GM12873 (cell line): ENCODE measurements at regions not wholly inside any gene's neighbourhood (a gene's known extent, or its start where the extent isn't known, plus 50 kb on each side); places are given as distances from the start of the nearest gene placed in this dataset.

Source experiments
- TF ChIP-seq, protein P1 (sequence below): IDR thresholded peaks from 2 replicates; pipeline ENCODE4 v1.5.1; 2012; ENCODE audit warnings: low read depth, mild to moderate bottlenecking, moderate library complexity, low read length, control low read depth; ENCODE audit not compliant: insufficient read depth; ENCODE audit errors: missing control alignments

DNA sequence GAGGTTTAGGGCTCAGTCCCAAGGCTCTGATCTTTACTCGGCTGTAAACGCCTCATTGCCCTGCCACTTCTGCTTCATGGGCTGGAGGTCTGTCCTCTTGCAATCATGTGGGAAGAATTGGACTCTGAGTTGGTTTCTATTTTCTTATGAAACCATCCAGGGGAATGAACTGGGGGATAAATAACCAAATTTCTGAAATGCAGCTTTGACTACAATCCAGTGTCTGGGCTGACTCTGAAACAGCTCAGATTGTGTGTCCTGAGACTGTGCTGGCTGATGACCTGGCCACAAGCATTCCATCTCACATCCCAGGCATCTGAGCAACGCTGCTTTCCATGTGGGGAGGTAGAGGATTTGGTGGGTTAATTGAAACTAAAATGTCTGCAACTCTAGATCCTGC, 71.0 kb upstream of the GALNT15 start:
- TF ChIP-seq, protein P1, sequence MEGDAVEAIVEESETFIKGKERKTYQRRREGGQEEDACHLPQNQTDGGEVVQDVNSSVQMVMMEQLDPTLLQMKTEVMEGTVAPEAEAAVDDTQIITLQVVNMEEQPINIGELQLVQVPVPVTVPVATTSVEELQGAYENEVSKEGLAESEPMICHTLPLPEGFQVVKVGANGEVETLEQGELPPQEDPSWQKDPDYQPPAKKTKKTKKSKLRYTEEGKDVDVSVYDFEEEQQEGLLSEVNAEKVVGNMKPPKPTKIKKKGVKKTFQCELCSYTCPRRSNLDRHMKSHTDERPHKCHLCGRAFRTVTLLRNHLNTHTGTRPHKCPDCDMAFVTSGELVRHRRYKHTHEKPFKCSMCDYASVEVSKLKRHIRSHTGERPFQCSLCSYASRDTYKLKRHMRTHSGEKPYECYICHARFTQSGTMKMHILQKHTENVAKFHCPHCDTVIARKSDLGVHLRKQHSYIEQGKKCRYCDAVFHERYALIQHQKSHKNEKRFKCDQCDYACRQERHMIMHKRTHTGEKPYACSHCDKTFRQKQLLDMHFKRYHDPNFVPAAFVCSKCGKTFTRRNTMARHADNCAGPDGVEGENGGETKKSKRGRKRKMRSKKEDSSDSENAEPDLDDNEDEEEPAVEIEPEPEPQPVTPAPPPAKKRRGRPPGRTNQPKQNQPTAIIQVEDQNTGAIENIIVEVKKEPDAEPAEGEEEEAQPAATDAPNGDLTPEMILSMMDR, result no peak

DNA sequence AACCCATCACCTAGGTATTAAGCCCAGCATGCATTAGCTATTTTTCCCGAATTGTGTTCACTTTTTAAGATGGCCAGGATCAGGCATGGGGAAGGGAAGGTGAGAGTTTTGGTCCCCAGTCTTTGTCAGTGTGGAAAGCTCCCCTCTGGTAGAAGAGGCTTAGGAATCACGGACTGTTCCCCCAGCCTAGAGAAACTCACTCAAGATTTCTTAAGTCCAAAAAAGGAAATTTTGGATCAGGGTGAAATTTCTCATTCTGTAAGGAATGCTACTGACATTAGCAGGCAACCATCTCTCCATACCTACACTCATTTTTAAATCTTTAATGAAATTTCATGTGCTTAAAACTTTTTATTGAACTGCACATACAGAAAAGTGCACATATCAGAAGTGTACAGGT, 70.3 kb upstream of the GALNT15 start:
- TF ChIP-seq, protein P1, result no peak

DNA sequence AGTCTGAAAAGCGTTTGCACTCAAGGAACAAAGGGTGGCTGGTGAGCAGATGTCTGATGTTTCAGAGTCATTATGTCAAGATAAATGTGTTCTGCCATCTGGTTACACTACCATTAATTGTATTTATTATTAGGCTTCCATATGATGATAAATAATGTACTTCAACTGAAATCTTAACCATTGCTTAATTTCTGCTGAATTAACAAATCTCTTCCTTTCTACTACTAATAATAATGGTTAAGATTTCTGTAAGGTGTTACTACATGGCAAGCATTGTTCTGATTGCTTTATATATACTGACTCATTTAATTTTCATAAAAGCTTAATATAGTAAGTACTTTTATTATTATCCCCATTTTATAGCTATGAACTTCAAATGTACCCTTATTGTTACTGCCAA, 68.4 kb upstream of the GALNT15 start:
- TF ChIP-seq, protein P1, result no peak

DNA sequence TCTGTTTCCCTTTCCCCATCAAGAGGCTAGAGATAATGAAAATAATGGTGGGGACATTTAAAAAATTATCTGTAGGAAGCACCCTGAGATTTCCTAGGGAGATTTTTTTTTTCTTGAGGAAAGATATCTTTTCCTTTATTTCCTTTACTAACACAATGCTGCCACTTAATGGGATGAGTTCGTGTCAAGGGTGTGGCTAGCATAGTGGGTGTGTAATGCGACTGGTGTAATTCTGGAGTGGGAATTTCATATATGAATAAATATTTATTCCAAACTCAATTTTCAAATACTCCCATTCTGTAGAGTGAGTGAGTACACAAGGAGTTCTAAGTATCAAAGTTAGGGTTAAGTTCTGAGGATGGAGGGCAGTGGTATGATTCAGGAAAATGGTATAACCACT, 66.1 kb upstream of the GALNT15 start:
- TF ChIP-seq, protein P1, result no peak

DNA sequence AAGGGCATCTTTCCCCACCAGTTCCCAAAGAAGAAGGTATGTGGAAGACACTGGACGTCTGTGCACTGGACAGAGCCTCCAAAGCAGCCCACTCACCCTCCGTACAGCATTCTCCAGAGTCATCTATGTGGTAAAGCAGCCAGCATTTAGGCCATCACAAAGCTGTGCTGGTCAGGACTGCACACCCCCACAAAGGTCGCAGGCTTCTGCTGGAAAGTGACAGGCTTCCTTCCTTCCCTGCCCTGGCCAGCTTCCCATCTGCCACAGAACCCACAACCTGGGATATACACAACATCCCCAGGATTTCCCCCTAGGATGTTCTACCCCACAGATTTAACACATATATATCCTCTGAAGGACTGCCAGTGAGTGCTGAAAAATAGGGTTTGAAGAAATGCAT, 64.6 kb upstream of the GALNT15 start:
- TF ChIP-seq, protein P1, result no peak

DNA sequence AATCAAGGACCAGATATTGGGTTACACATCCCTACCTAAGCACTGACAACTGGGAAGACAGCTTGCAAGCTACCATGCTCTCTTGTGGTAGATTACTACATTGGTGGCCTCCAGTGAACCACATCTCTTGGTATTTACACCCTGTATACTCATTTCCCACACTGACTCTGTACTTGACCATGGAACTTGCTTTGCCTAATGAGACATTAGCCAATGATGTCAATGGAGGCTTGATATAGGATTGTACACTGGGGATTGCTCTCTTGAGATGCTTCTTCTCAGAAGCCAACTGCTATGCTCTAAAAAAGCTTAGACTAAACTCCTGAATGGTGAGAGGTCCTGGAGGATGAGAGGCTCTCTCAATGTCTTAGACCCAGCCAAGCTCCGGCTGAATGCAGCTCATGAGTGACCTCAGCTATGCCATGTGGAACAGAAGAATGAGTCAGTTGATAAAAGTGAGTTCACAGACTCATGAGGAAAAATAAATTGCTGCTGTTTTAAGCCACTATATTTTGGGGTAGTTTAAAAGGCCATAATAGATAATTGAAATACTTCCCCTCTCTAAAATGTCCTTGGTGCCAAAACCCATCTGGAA, 61.5 kb upstream of the GALNT15 start:
- TF ChIP-seq, protein P1, result no peak

DNA sequence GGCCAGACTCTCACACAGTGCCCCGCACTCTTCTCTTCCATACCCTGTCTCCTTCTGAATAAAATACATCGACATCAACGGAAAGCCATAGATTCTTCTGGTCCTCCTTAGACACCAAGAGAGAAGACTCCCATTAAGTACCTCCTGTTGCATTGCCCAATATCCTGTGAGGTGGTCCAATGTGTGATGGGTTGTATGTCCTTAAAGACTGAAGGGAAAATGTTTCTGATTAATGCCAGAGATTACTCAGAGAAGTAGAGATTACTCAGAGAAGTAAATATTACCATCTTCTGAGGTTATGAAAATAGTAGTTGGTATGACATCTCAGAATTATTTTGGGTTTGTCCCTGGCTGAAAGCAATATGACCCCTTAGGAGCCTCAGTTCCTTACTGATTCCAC, 60.8 kb upstream of the GALNT15 start:
- TF ChIP-seq, protein P1, result no peak

DNA sequence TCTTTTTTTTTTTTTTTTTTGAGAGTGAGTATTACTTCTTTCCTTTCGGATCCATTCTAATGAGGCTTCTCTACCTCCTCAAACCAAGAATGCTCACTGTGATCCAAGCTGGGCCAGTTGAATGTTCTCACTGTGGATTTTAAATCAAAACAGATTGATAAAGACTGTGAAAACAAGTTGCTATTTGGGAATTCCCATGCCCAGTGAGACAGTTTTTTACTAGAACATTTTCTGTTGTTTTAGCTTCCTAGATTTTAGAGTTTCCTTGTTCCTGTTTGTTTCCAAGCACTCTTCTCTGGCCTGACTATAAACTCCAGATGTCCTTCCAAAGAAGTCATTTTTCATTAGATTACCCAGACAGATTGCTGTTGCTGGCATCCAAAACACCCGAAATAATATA, 60.1 kb upstream of the GALNT15 start:
- TF ChIP-seq, protein P1, result no peak
